Vagina (tissue), 2 donors: ENCODE measurements at regions not wholly inside any gene's neighbourhood (a gene's known extent, or its start where the extent isn't known, plus 50 kb on each side); places are given as distances from the start of the nearest gene placed in this dataset.

Experiments used
- POLR2AphosphoS5 ChIP-seq, 2 donors: sonication (generic); formaldehyde crosslinking; IDR thresholded peaks; one replicate each; pipeline ENCODE4 v1.9.0; 2017; ENCODE audit warnings: antibody characterized with exemption in 2 of 2, mild to moderate bottlenecking in 2 of 2, low read depth in 1 of 2; ENCODE audit not compliant: insufficient read depth in 1 of 2
- TF ChIP-seq, protein P1 (sequence below), 3 experiments: fragments of 450-650 bp in 2 of 3; fragments of 200-600 bp in 1 of 3; sonication (generic) in 1 of 3; IDR thresholded peaks; one replicate each; pipeline ENCODE4 v1.5.1; 2017 to 2019; ENCODE audit warnings: antibody characterized with exemption in 3 of 3, mild to moderate bottlenecking in 2 of 3, moderate library complexity in 2 of 3

GRCh38 chr4:134773497-134774000 is 572.0 kb upstream of the PABPC4L start:
- TF ChIP-seq, protein P1, sequence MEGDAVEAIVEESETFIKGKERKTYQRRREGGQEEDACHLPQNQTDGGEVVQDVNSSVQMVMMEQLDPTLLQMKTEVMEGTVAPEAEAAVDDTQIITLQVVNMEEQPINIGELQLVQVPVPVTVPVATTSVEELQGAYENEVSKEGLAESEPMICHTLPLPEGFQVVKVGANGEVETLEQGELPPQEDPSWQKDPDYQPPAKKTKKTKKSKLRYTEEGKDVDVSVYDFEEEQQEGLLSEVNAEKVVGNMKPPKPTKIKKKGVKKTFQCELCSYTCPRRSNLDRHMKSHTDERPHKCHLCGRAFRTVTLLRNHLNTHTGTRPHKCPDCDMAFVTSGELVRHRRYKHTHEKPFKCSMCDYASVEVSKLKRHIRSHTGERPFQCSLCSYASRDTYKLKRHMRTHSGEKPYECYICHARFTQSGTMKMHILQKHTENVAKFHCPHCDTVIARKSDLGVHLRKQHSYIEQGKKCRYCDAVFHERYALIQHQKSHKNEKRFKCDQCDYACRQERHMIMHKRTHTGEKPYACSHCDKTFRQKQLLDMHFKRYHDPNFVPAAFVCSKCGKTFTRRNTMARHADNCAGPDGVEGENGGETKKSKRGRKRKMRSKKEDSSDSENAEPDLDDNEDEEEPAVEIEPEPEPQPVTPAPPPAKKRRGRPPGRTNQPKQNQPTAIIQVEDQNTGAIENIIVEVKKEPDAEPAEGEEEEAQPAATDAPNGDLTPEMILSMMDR (IDR thresholded peaks at IDR 0.05), result no peak
- TF ChIP-seq POLR2AphosphoS5 (IDR thresholded peaks at IDR 0.05; ENCODE audit: insufficient read depth in 1 of 2, low read depth in 1 of 2), result no peak
